OCI-LY1 (cell line): ENCODE measurements at regions not wholly inside any gene's neighbourhood (a gene's known extent, or its start where the extent isn't known, plus 50 kb on each side); places are given as distances from the start of the nearest gene placed in this dataset.

Experiments used
- H2AFZ ChIP-seq: fragments of 200-600 bp; sonication (generic), shearing (Covaris generic); 2 replicates; pipeline ENCODE4 v1.6.0; 2014; ENCODE audit warnings: antibody characterized with exemption, mild to moderate bottlenecking, low read length
- H3F3A ChIP-seq: fragments of 200-600 bp; sonication (generic), shearing (Covaris generic); 2 replicates; pipeline ENCODE4 v1.6.0; 2014; ENCODE audit warnings: mild to moderate bottlenecking, antibody characterized with exemption, low read length, moderate library complexity; ENCODE audit not compliant: insufficient read depth
- H3K27ac ChIP-seq: fragments of 200-600 bp; sonication (generic); 2 replicates; pipeline ENCODE4 v1.5.1; 2014; ENCODE audit warnings: low read length, mixed run types, mild to moderate bottlenecking, low read depth; ENCODE audit not compliant: poor library complexity, severe bottlenecking
- H3K27me3 ChIP-seq: fragments of 200-600 bp; sonication (generic); 2 replicates; pipeline ENCODE4 v1.6.0; 2014; ENCODE audit warnings: antibody characterized with exemption, mild to moderate bottlenecking, low read length, moderate library complexity; ENCODE audit not compliant: insufficient read depth
- H3K36me3 ChIP-seq: fragments of 200-600 bp; sonication (generic); 2 replicates; pipeline ENCODE4 v1.6.1; 2014; ENCODE audit warnings: mild to moderate bottlenecking, antibody characterized with exemption, low read length, moderate library complexity, mixed read lengths; ENCODE audit not compliant: insufficient read depth
- H3K4me1 ChIP-seq: fragments of 200-600 bp; sonication (generic); 2 replicates; pipeline ENCODE4 v1.5.1; 2014; ENCODE audit warnings: mild to moderate bottlenecking, low read length, moderate library complexity; ENCODE audit not compliant: insufficient read depth, severe bottlenecking
- H3K4me2 ChIP-seq: fragments of 200-600 bp; sonication (generic), shearing (Covaris generic); 2 replicates; pipeline ENCODE4 v1.6.1; 2014; ENCODE audit warnings: low read length
- H3K4me3 ChIP-seq: fragments of 200-600 bp; sonication (generic); 2 replicates; pipeline ENCODE4 v1.5.1; 2014; ENCODE audit warnings: low read length, low read depth, mild to moderate bottlenecking, mixed read lengths; ENCODE audit not compliant: poor library complexity, severe bottlenecking
- H3K79me2 ChIP-seq: fragments of 200-600 bp; shearing (Covaris generic); 2 replicates; pipeline ENCODE4 v1.6.1; 2016; ENCODE audit warnings: mixed run types, low read length, mixed read lengths; ENCODE audit not compliant: insufficient read depth
- H3K9ac ChIP-seq: fragments of 200-600 bp; sonication (generic), shearing (Covaris generic); 2 replicates; pipeline ENCODE4 v1.6.1; 2014; ENCODE audit warnings: mild to moderate bottlenecking, low read length, mixed read lengths
- H3K9me2 ChIP-seq: fragments of 200-600 bp; sonication (generic), shearing (Covaris generic); 2 replicates; pipeline ENCODE4 v1.6.1; 2014; ENCODE audit warnings: low read depth, mild to moderate bottlenecking, low read length, mixed read lengths
- H3K9me3 ChIP-seq: fragments of 200-600 bp; shearing (Covaris generic); 2 replicates; pipeline ENCODE4 v1.6.1; 2014; ENCODE audit warnings: low read length, mixed read lengths
- H4K20me1 ChIP-seq: fragments of 200-600 bp; sonication (generic), shearing (Covaris generic); 2 replicates; pipeline ENCODE4 v1.6.0; 2016; ENCODE audit warnings: mild to moderate bottlenecking, low read length; ENCODE audit not compliant: insufficient read depth
- EZH2 ChIP-seq: fragments of 200-600 bp; sonication (generic), shearing (Covaris generic); IDR thresholded peaks from 2 replicates; pipeline ENCODE4 v1.8.0; 2017; ENCODE audit warnings: borderline replicate concordance, mixed run types, mild to moderate bottlenecking, antibody characterized with exemption, low read length, moderate library complexity, mixed read lengths
- TF ChIP-seq, protein P1 (sequence below): fragments of 200-600 bp; sonication (generic), shearing (Covaris generic); IDR thresholded peaks from 2 replicates; pipeline ENCODE4 v1.5.1; 2017; ENCODE audit warnings: mild to moderate bottlenecking, antibody characterized with exemption, low read length, moderate library complexity, mixed read lengths

DNA sequence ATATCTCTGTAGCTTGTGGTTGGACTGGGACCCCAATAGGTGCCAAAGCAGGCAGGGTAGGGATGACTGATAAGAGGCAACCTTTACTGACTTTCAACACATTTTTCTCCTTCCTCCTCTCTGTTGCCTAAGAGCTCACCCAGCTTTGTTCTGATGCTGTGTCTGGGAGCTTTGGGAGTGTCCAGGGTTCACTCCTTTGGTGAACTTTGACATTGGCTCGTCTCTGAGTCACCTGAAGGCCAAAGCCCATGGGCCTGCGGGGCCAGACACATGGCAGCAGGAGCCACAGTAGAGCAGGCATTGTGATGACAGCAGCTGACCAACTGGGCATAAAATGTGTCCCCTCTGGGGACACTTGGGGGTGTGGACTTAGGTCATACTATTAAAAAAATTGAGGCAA lies 99.5 kb upstream of the ZNF644 start:
- Histone ChIP-seq H3K4me1 (no peaks in the 10 kb centered on the region), H3K4me2 (no peak overlapping the region), H2AFZ (no peak overlapping the region), H3K9me2 (no peaks in the 10 kb centered on the region), H3K27me3 (no peaks in the 10 kb centered on the region), H3F3A (no peaks in the 10 kb centered on the region), H3K9me3 (no peaks in the 10 kb centered on the region), H4K20me1 (no peaks in the 10 kb centered on the region), H3K4me3 (no peak overlapping the region), H3K36me3 (no peaks in the 10 kb centered on the region), H3K79me2 (no peaks in the 10 kb centered on the region), H3K9ac (no peak overlapping the region), H3K27ac (no peak overlapping the region)
- TF ChIP-seq, protein P1, sequence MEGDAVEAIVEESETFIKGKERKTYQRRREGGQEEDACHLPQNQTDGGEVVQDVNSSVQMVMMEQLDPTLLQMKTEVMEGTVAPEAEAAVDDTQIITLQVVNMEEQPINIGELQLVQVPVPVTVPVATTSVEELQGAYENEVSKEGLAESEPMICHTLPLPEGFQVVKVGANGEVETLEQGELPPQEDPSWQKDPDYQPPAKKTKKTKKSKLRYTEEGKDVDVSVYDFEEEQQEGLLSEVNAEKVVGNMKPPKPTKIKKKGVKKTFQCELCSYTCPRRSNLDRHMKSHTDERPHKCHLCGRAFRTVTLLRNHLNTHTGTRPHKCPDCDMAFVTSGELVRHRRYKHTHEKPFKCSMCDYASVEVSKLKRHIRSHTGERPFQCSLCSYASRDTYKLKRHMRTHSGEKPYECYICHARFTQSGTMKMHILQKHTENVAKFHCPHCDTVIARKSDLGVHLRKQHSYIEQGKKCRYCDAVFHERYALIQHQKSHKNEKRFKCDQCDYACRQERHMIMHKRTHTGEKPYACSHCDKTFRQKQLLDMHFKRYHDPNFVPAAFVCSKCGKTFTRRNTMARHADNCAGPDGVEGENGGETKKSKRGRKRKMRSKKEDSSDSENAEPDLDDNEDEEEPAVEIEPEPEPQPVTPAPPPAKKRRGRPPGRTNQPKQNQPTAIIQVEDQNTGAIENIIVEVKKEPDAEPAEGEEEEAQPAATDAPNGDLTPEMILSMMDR = no peak
- TF ChIP-seq EZH2 = no peak

DNA sequence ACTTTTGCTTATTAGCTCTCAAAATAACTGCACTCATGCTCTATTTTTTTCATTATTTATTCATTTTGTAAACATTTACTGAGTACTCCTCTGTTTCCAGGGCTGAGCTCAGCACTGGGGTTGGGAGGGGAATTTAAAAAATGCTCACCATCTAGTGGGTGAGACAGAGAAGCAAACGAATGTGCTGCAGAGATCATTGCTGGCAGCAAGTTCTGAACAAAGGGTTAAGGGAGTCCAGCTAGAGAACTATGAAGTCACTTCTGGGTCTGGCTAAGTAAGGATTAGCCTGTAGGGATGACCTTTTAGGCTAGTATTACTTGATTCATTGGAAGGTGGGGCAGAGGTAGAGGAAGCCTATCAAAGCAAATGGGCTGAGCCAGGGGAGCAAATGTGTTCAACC lies 99.1 kb upstream of the ZNF644 start:
- no peaks in the 10 kb centered on the region for H3K9me2 ChIP-seq
- H3F3A ChIP-seq = no peaks in the 10 kb centered on the region
- no peak overlapping the region for H3K9ac ChIP-seq
- H3K36me3 ChIP-seq = no peaks in the 10 kb centered on the region
- no peaks in the 10 kb centered on the region for H3K79me2 ChIP-seq
- no peaks in the 10 kb centered on the region for H3K4me1 ChIP-seq
- H4K20me1 ChIP-seq = no peaks in the 10 kb centered on the region
- H3K4me3 ChIP-seq = no peak overlapping the region
- no peaks in the 10 kb centered on the region for H3K27me3 ChIP-seq
- no peak overlapping the region for H3K4me2 ChIP-seq
- no peak for TF ChIP-seq EZH2
- H3K27ac ChIP-seq = no peak overlapping the region
- no peak overlapping the region for H2AFZ ChIP-seq
- H3K9me3 ChIP-seq = no peaks in the 10 kb centered on the region

DNA sequence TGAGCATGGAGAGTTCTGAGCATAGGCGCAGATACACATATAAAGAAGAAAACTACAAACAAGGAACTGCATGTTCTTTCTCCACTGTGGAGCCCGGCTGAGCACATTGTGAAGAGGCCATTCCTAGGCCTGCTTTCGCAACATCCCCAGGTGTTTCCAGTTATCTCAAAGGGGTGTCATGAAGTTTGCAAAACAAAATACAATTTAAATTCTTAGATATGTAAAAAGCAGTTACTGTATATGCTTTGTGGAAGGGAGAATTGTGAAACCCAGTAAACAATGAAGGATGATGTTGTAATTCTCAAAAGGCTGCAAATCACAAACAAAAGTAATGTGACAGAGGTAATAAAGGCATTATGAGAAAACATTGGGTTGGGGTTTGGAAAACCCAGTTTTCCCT lies 98.6 kb upstream of the ZNF644 start:
- H3K27ac ChIP-seq = no peak overlapping the region
- no peak overlapping the region for H3K9ac ChIP-seq

DNA sequence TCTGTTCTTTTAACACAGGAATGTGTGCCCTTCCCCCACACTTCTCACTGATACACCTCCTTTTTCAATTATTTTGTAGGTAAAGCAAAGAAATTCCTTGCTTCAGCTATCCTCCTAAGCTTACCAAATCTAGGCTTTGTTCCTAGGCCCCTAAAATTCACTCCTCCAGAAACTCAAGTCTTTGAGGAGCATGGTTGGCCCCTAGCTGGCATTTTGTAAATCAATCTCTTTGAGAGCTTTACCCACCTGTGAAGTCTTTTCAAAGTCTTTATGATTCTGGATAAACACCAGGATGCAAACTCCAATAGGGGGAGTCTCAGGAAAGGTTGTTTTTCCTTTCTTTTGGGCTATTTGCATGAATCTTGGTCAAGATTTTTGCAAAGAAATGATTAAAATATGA lies 82.9 kb upstream of the ZNF644 start:
- Histone ChIP-seq H3K9me3 (no peaks in the 10 kb centered on the region), H3K4me3 (no peak overlapping the region), H3K36me3 (no peaks in the 10 kb centered on the region), H3K79me2 (no peaks in the 10 kb centered on the region), H3K27me3 (no peaks in the 10 kb centered on the region), H3K27ac (no peak overlapping the region), H3K4me1 (no peaks in the 10 kb centered on the region), H2AFZ (no peak overlapping the region), H4K20me1 (no peaks in the 10 kb centered on the region), H3F3A (no peaks in the 10 kb centered on the region), H3K9ac (no peak overlapping the region), H3K4me2 (no peak overlapping the region), H3K9me2 (no peaks in the 10 kb centered on the region)
- TF ChIP-seq, protein P1 = no peak
- no peak for TF ChIP-seq EZH2

More for the DNA sequence above, 98.6 kb upstream of the ZNF644 start:
- H3K9me2 ChIP-seq = no peaks in the 10 kb centered on the region
- no peak overlapping the region for H3K4me3 ChIP-seq
- H3K4me2 ChIP-seq = no peak overlapping the region
- H3K79me2 ChIP-seq = no peaks in the 10 kb centered on the region
- H2AFZ ChIP-seq = no peak overlapping the region
- TF ChIP-seq EZH2 = no peak
- TF ChIP-seq, protein P1 = no peak
- no peaks in the 10 kb centered on the region for H3K9me3 ChIP-seq
- no peaks in the 10 kb centered on the region for H3F3A ChIP-seq
- H4K20me1 ChIP-seq = no peaks in the 10 kb centered on the region
- no peaks in the 10 kb centered on the region for H3K4me1 ChIP-seq
- H3K27me3 ChIP-seq = no peaks in the 10 kb centered on the region
- no peaks in the 10 kb centered on the region for H3K36me3 ChIP-seq
